CD14-positive monocyte (primary cell): ENCODE measurements at regions not wholly inside any gene's neighbourhood (a gene's known extent, or its start where the extent isn't known, plus 50 kb on each side); places are given as distances from the start of the nearest gene placed in this dataset.

Experiments
- DNase-seq, 3 donors: peaks; one replicate each; pipeline ENCODE4 v3.0.0-alpha.2; 2011 to 2022
- H2AFZ ChIP-seq: 2 replicates; pipeline ENCODE4 v1.6.0; 2012; ENCODE audit warnings: mild to moderate bottlenecking, low read depth, low read length, inconsistent platforms; ENCODE audit not compliant: insufficient read depth, poor library complexity, severe bottlenecking
- H3K27ac ChIP-seq, 2 donors: 1 replicate in 1 of 2; 2 replicates in 1 of 2; pipeline ENCODE4 v1.5.1; 2012 to 2013; ENCODE audit warnings: low read length in 2 of 2, control low read depth in 1 of 2, inconsistent platforms in 1 of 2, low read depth in 1 of 2, mild to moderate bottlenecking in 1 of 2
- H3K27me3 ChIP-seq, 2 donors: one replicate each; pipeline versions ENCODE4 v1.6.0 to v1.6.1; 2011 to 2013; ENCODE audit warnings: low read length in 2 of 2; ENCODE audit not compliant: control insufficient read depth in 2 of 2, insufficient read depth in 2 of 2
- H3K36me3 ChIP-seq, 2 donors: replicated peaks in 1 of 2; 1 replicate in 1 of 2; 2 replicates in 1 of 2; pipeline versions ENCODE4 v1.5.1 to v1.6.1; 2012 to 2013; ENCODE audit warnings: low read length in 2 of 2, control low read depth in 1 of 2, inconsistent platforms in 1 of 2, mild to moderate bottlenecking in 1 of 2; ENCODE audit not compliant: insufficient read depth in 2 of 2, control insufficient read depth in 1 of 2
- H3K4me1 ChIP-seq, 2 donors: 1 replicate in 1 of 2; 2 replicates in 1 of 2; pipeline versions ENCODE4 v1.5.1 to v1.6.1; 2012 to 2013; ENCODE audit warnings: low read length in 2 of 2, control low read depth in 1 of 2, inconsistent platforms in 1 of 2, mild to moderate bottlenecking in 1 of 2, moderate library complexity in 1 of 2; ENCODE audit not compliant: insufficient read depth in 2 of 2, control insufficient read depth in 1 of 2
- H3K4me2 ChIP-seq: replicated peaks from 2 replicates; pipeline ENCODE3; 2012; ENCODE audit warnings: low read length, moderate library complexity, mild to moderate bottlenecking; ENCODE audit not compliant: poor library complexity, severe bottlenecking; ENCODE audit errors: extremely low read depth
- H3K4me3 ChIP-seq, 3 experiments: fragments of 200-600 bp in 1 of 3; sonication (generic) in 1 of 3; replicated peaks in 1 of 3; 1 replicate in 2 of 3; 2 replicates in 1 of 3; pipeline ENCODE4 v1.5.1; 2011 to 2013; ENCODE audit warnings: low read length in 3 of 3, mild to moderate bottlenecking in 3 of 3, control low read depth in 2 of 3, low read depth in 2 of 3, inconsistent platforms in 1 of 3, moderate library complexity in 1 of 3
- H3K79me2 ChIP-seq: 2 replicates; pipeline ENCODE4 v1.6.0; 2012; ENCODE audit warnings: mild to moderate bottlenecking, control low read depth, inconsistent platforms, low read length, moderate library complexity; ENCODE audit not compliant: insufficient read depth
- H3K9ac ChIP-seq: 2 replicates; pipeline ENCODE4 v1.6.0; 2017; ENCODE audit warnings: low read length, mild to moderate bottlenecking; ENCODE audit not compliant: insufficient read depth, poor library complexity, severe bottlenecking
- H3K9me3 ChIP-seq, 2 donors: replicated peaks in 1 of 2; 1 replicate in 1 of 2; 2 replicates in 1 of 2; pipeline versions ENCODE4 v1.5.1 to v1.6.1; 2012 to 2013; ENCODE audit warnings: low read length in 2 of 2, control low read depth in 1 of 2; ENCODE audit not compliant: control insufficient read depth in 1 of 2, insufficient read depth in 1 of 2
- H4K20me1 ChIP-seq: 2 replicates; pipeline ENCODE4 v1.6.0; 2012; ENCODE audit warnings: mild to moderate bottlenecking, low read length, control low read depth, moderate library complexity; ENCODE audit not compliant: insufficient read depth
- H3K27ac Mint-ChIP-seq, 7 donors: one replicate each; pipeline ENCODE4 v1.8.0; 2020; ENCODE audit warnings: mild to moderate bottlenecking in 7 of 7, mixed read lengths in 7 of 7, moderate library complexity in 6 of 7, inconsistent platforms in 2 of 7
- H3K27me3 Mint-ChIP-seq, 3 donors: one replicate each; pipeline ENCODE4 v1.8.0; 2021 to 2022; ENCODE audit warnings: low read depth in 3 of 3, mild to moderate bottlenecking in 3 of 3, mixed read lengths in 3 of 3, moderate library complexity in 3 of 3, inconsistent platforms in 1 of 3
- H3K36me3 Mint-ChIP-seq, 2 donors: one replicate each; pipeline ENCODE4 v1.8.0; 2020; ENCODE audit warnings: mixed read lengths in 2 of 2, inconsistent platforms in 1 of 2, mild to moderate bottlenecking in 1 of 2
- H3K4me1 Mint-ChIP-seq: one replicate; pipeline ENCODE4 v1.8.0; 2020; ENCODE audit warnings: mild to moderate bottlenecking, mixed read lengths
- H3K4me3 Mint-ChIP-seq, 2 donors: one replicate each; pipeline ENCODE4 v1.8.0; 2020; ENCODE audit warnings: mild to moderate bottlenecking in 2 of 2, mixed read lengths in 2 of 2, moderate library complexity in 1 of 2
- H3K9me3 Mint-ChIP-seq, 7 donors: one replicate each; pipeline ENCODE4 v1.8.0; 2020 to 2022; ENCODE audit warnings: mixed read lengths in 7 of 7, mild to moderate bottlenecking in 6 of 7, moderate library complexity in 6 of 7, inconsistent platforms in 2 of 7
- CTCF ChIP-seq: fragments of 200-600 bp; IDR thresholded peaks from one replicate; pipeline ENCODE4 v1.8.0; 2022; ENCODE audit warnings: antibody characterized with exemption, mild to moderate bottlenecking
- WGBS: methylation state at CpG from one replicate; pipeline ENCODE4 v1.1.5; 2013; ENCODE audit warnings: missing lambda C conversion rate; ENCODE audit not compliant: insufficient coverage; 5-methylcytosine and 5-hydroxymethylcytosine counted together
- intact Hi-C, 2 donors: fragments of 100-400 bp; cut with micrococcal nuclease; formaldehyde crosslinking; loops; one replicate each; pipeline versions ENCODE4 v1.15.0 to v1.15.1; 2023

- no peak for DNase-seq
- no peak overlapping the region for H3K27ac Mint-ChIP-seq
These were observed 368.0 kb downstream of the IRX1 start for GRCh38 chr5:3963652-3964051.

DNA sequence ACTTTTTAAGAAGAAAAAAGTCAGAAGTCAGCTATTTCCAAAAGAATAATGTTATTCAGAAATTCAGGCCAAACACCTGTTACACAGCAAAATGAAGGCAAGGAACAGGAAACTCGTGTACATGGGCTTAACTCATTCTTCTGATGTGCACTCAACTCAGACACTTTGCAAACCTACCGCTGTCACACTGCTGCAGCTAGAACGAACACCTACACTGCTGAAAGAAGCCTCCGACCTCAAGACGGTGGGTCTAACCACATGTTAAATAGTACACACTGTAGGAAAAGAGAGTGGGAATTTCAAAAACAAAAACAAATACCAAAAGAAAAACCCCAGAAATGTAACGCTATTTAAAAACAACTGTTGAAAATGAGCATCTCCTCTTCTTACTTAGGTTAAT is 384.5 kb downstream of the IRX1 start:
- H4K20me1 ChIP-seq: no peaks in the 10 kb centered on the region
- no peak overlapping the region for H3K4me2 ChIP-seq
- intact Hi-C loops: no loop called here
- TF ChIP-seq CTCF: no peak
- no peak overlapping the region for H2AFZ ChIP-seq
- no peak overlapping the region for H3K27ac ChIP-seq
- H3K9ac ChIP-seq: no peak overlapping the region
- Mint-ChIP-seq H3K9me3 (peaks cover 0 to 10% (median 7%) of the 10 kb centered on the region in 7 donors), H3K4me3 (no peak overlapping the region), H3K36me3 (no peaks in the 10 kb centered on the region), H3K27me3 (peaks cover 0 to 2% (median 0%) of the 10 kb centered on the region in 3 donors), H3K27ac (no peak overlapping the region), H3K4me1 (no peaks in the 10 kb centered on the region)
- H3K9me3 ChIP-seq: peaks cover 8 to 11% of the 10 kb centered on the region in 2 donors
- H3K4me3 ChIP-seq: no peak overlapping the region
- no peaks in the 10 kb centered on the region for H3K4me1 ChIP-seq
- 33% methylated on average over 1 of the region's 6 CpGs for WGBS
- H3K27me3 ChIP-seq: no peaks in the 10 kb centered on the region
- no peak for DNase-seq
- H3K36me3 ChIP-seq: no peaks in the 10 kb centered on the region
- no peaks in the 10 kb centered on the region for H3K79me2 ChIP-seq

More at GRCh38 chr5:3963652-3964051, 368.0 kb downstream of the IRX1 start:
- H3K4me1 Mint-ChIP-seq: no peaks in the 10 kb centered on the region
- H3K36me3 Mint-ChIP-seq: no peaks in the 10 kb centered on the region
- Histone ChIP-seq H2AFZ (no peak overlapping the region), H3K4me1 (no peaks in the 10 kb centered on the region), H3K27ac (no peak overlapping the region), H3K9me3 (peaks cover 10 to 43% of the 10 kb centered on the region in 2 donors), H3K79me2 (no peaks in the 10 kb centered on the region), H3K9ac (no peak overlapping the region), H3K4me2 (no peak overlapping the region), H3K36me3 (no peaks in the 10 kb centered on the region), H3K27me3 (no peaks in the 10 kb centered on the region), H4K20me1 (no peaks in the 10 kb centered on the region), H3K4me3 (no peak overlapping the region)
- H3K4me3 Mint-ChIP-seq: no peak overlapping the region
- H3K27me3 Mint-ChIP-seq: peaks cover 1 to 2% (median 1%) of the 10 kb centered on the region in 3 donors
- intact Hi-C loops: no loop called here
- H3K9me3 Mint-ChIP-seq: peaks cover 6 to 40% (median 24%) of the 10 kb centered on the region in 7 donors
- WGBS: no CpG with 5 or more reads among the region's 1 CpG
- TF ChIP-seq CTCF: no peak
